ENCODE measurements at regions not wholly inside any gene's neighbourhood (a gene's known extent, or its start where the extent isn't known, plus 50 kb on each side); places are given as distances from the start of the nearest gene placed in this dataset.

DNA sequence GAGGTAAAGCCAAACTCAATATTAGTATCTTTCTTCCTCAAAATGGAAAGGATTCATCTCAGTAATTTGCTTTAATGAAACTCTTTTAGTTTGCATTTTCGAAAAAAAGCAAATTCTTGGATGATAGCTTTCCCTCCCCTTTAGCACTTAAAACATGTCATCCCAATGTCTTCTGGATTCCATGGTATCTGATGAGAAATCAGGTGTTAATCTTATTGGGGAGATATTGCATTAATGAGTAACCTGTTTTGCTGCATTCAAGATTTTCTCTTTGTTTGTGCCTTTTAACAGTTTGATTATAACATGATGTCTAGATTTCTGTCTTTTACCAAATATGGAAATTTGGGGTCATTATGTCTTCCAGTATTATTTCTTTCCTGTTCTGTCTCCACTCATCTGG is 405.1 kb upstream of the FOXG1 start:
- POLR2A ChIA-PET = no interaction called here
- TF ChIP-seq ARNT (IDR thresholded peaks at IDR 0.05) (no peak), CTBP1 (IDR thresholded peaks at IDR 0.05; ENCODE audit: borderline replicate concordance) (no peak), L3MBTL2 (conservative IDR thresholded peaks at IDR 0.05) (no peak), TARDBP (IDR thresholded peaks at IDR 0.05) (no peak), FOXK2 (IDR thresholded peaks at IDR 0.05) (no peak), ELF4 (IDR thresholded peaks at IDR 0.05) (no peak), FOXA1 (IDR thresholded peaks at IDR 0.05) (no peak), HDGF (IDR thresholded peaks at IDR 0.05; ENCODE audit: borderline replicate concordance) (no peak), LEF1 (IDR thresholded peaks at IDR 0.05; ENCODE audit: borderline replicate concordance) (no peak), BHLHE40 (IDR thresholded peaks at IDR 0.05; ENCODE audit: borderline replicate concordance) (no peak), FOXM1 (IDR thresholded peaks at IDR 0.05; ENCODE audit: borderline replicate concordance) (no peak), SP1 (IDR thresholded peaks at IDR 0.05) (no peak)
- TF ChIP-seq, protein P1, sequence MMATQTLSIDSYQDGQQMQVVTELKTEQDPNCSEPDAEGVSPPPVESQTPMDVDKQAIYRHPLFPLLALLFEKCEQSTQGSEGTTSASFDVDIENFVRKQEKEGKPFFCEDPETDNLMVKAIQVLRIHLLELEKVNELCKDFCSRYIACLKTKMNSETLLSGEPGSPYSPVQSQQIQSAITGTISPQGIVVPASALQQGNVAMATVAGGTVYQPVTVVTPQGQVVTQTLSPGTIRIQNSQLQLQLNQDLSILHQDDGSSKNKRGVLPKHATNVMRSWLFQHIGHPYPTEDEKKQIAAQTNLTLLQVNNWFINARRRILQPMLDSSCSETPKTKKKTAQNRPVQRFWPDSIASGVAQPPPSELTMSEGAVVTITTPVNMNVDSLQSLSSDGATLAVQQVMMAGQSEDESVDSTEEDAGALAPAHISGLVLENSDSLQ (IDR thresholded peaks at IDR 0.05) = no peak
- no peak for DNase-seq (ENCODE audit: extremely low spot score)
- CTCF ChIA-PET = no interaction called here

DNA sequence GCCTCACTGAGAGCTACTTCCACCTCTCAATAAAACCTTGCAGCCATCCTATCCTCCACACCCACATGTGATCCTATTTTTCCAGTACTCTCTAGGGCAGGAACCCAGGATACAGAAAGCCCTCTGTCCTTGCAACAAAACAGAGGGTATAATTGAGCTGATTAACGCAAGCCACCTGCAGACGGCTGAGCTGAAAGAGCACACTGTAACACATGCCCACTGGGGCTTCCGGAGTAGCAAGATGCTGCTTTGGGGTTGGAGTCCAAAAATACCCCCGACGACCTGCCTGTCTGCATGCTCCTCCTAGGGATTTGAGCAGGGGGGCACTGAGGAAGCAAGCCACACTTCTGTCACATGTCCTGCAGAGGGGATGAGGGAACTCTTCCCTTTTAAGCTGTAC is 401.1 kb upstream of the FOXG1 start:
- TF ChIP-seq TARDBP (IDR thresholded peaks at IDR 0.05) (no peak), L3MBTL2 (conservative IDR thresholded peaks at IDR 0.05) (no peak), CTBP1 (IDR thresholded peaks at IDR 0.05; ENCODE audit: borderline replicate concordance) (no peak), SUZ12 (IDR thresholded peaks at IDR 0.05) (no peak), NFRKB (IDR thresholded peaks at IDR 0.05) (no peak), FOXK2 (IDR thresholded peaks at IDR 0.05) (no peak), FOXM1 (IDR thresholded peaks at IDR 0.05; ENCODE audit: borderline replicate concordance) (no peak), LEF1 (IDR thresholded peaks at IDR 0.05; ENCODE audit: borderline replicate concordance) (no peak), ARNT (IDR thresholded peaks at IDR 0.05) (no peak)
- TF ChIP-seq, protein P1 (IDR thresholded peaks at IDR 0.05) = no peak
- ChIA-PET POLR2A (no interaction called here), CTCF (interaction anchor here (0.5 kb wide), 1 partner anchor 9 kb away, joined by 3 read pairs; no protein-coding TSS in a partner anchor)
- no peak for DNase-seq (ENCODE audit: extremely low spot score)

DNA sequence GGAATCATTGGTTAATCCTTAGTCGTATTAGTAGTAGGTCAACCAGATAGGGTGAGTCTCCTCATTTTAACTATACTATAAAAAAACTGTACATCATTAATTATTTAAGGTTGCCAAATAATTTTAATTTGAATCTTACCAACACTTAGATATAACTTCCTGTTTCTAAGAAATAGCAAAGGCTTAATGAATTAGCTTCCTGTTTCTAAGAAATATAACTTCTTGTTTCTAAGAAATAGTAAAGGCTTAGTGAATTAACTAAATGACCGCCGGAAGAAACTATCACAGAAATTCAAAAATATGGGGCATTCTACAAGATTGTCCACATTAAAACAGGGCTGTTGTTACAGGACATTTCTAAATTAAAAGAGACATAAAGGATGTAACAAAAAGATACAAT is 392.9 kb upstream of the FOXG1 start:
- TF ChIP-seq HDGF (IDR thresholded peaks at IDR 0.05; ENCODE audit: borderline replicate concordance) (no peak), SP1 (IDR thresholded peaks at IDR 0.05) (no peak), NFRKB (IDR thresholded peaks at IDR 0.05) (no peak), SUZ12 (IDR thresholded peaks at IDR 0.05) (no peak), L3MBTL2 (conservative IDR thresholded peaks at IDR 0.05) (no peak), FOXM1 (IDR thresholded peaks at IDR 0.05; ENCODE audit: borderline replicate concordance) (no peak), ARNT (IDR thresholded peaks at IDR 0.05) (no peak), FOXK2 (IDR thresholded peaks at IDR 0.05) (no peak), LEF1 (IDR thresholded peaks at IDR 0.05; ENCODE audit: borderline replicate concordance) (no peak), CTBP1 (IDR thresholded peaks at IDR 0.05; ENCODE audit: borderline replicate concordance) (no peak), TARDBP (IDR thresholded peaks at IDR 0.05) (no peak)
- TF ChIP-seq, protein P1 (IDR thresholded peaks at IDR 0.05) = no peak
- no peak for DNase-seq (ENCODE audit: extremely low spot score)
- CTCF ChIA-PET = interaction anchor here (0.6 to 0.7 kb wide), 2 partner anchors 9 to 12 kb away, joined by 3 to 6 read pairs; no protein-coding TSS in a partner anchor
- POLR2A ChIA-PET = no interaction called here

DNA sequence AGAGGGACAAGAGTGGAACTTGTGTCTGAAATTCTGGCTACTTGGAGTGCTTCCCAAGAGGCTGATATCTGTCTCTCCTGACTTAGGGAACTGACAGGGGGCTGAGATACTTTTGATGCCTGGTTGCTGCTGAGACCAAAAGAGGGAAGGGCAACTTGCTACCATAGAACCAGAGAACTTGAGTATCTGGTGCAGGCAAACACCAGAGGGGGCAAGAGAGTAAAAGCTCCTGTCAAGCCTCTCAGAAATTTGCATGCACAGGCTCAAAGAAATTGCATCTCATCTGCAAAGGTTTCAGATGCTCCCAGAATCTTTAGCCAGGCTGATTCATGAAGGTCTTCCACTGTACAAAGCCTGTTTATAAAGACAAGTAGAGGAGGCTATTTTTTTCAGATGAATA is 391.3 kb upstream of the FOXG1 start:
- peak; percentile 16 for DNase-seq (ENCODE audit: extremely low spot score)
- TF ChIP-seq CTBP1 (IDR thresholded peaks at IDR 0.05; ENCODE audit: borderline replicate concordance) = no peak
- no peak for TF ChIP-seq SUZ12 (IDR thresholded peaks at IDR 0.05)
- no peak for TF ChIP-seq LEF1 (IDR thresholded peaks at IDR 0.05; ENCODE audit: borderline replicate concordance)
- TF ChIP-seq, protein P1 (IDR thresholded peaks at IDR 0.05) = no peak
- no peak for TF ChIP-seq L3MBTL2 (conservative IDR thresholded peaks at IDR 0.05)
- TF ChIP-seq BHLHE40 (IDR thresholded peaks at IDR 0.05; ENCODE audit: borderline replicate concordance) = no peak
- TF ChIP-seq TARDBP (IDR thresholded peaks at IDR 0.05) = no peak
- TF ChIP-seq FOXM1 (IDR thresholded peaks at IDR 0.05; ENCODE audit: borderline replicate concordance) = no peak
- TF ChIP-seq ARNT (IDR thresholded peaks at IDR 0.05) = no peak
- no peak for TF ChIP-seq SP1 (IDR thresholded peaks at IDR 0.05)
- no peak for TF ChIP-seq FOXA1 (IDR thresholded peaks at IDR 0.05)
- ChIA-PET CTCF (interaction anchor here (0.5 kb wide), 1 partner anchor 722 kb away, joined by 3 read pairs; no protein-coding TSS in a partner anchor), POLR2A (no interaction called here)

DNA sequence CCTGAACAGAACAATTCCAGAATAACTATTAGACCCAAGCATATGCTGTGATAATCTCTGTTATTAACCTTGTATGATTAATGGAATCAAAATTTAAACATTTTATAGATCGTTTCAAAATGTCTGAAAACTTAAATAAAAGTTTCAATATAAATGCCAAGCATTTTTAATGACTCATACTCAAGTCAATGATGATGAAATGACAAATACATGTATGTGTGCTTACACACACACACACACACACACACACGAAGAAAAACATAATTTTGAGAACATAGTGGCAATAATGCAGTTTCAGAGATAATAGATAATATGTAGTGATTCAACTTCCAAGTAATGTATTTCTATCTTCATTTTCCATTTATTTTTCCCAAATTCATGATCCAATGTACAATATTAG is 384.9 kb upstream of the FOXG1 start:
- CTCF ChIA-PET = no interaction called here
- no peak for DNase-seq (ENCODE audit: extremely low spot score)
- POLR2A ChIA-PET = no interaction called here
- TF ChIP-seq LEF1 (IDR thresholded peaks at IDR 0.05; ENCODE audit: borderline replicate concordance) = no peak
- TF ChIP-seq L3MBTL2 (conservative IDR thresholded peaks at IDR 0.05) = no peak
- no peak for TF ChIP-seq SP1 (IDR thresholded peaks at IDR 0.05)
- no peak for TF ChIP-seq TARDBP (IDR thresholded peaks at IDR 0.05)
- TF ChIP-seq, protein P1 (IDR thresholded peaks at IDR 0.05) = no peak
- no peak for TF ChIP-seq ARNT (IDR thresholded peaks at IDR 0.05)
- no peak for TF ChIP-seq SUZ12 (IDR thresholded peaks at IDR 0.05)
- no peak for TF ChIP-seq HDGF (IDR thresholded peaks at IDR 0.05; ENCODE audit: borderline replicate concordance)
- TF ChIP-seq FOXK2 (IDR thresholded peaks at IDR 0.05) = no peak
- TF ChIP-seq FOXM1 (IDR thresholded peaks at IDR 0.05; ENCODE audit: borderline replicate concordance) = no peak
- no peak for TF ChIP-seq FOXA1 (IDR thresholded peaks at IDR 0.05)
- TF ChIP-seq ZNF384 (IDR thresholded peaks at IDR 0.05) = no peak
- TF ChIP-seq BHLHE40 (IDR thresholded peaks at IDR 0.05; ENCODE audit: borderline replicate concordance) = no peak

Data from HEK293T (cell line).